K562 (cell line): ENCODE measurements at regions not wholly inside any gene's neighbourhood (a gene's known extent, or its start where the extent isn't known, plus 50 kb on each side); places are given as distances from the start of the nearest gene placed in this dataset.

ENCODE experiments used
- ATAC-seq: fragments of 200-7000 bp; cut with Tn5 transposase; 3 replicates; pipeline ENCODE4 v1.9.1; 2020; ENCODE audit warnings: moderate library complexity
- BruUV-seq: library from RNA; stranded (reverse); fragments of 400-500 nt; replicated peaks from 2 replicates; lab custom pipeline; 2021; lab: Mats Ljungman, UMichigan
- CTCF ChIA-PET: fragments of 300-600 bp; formaldehyde crosslinking; extraction: SDS; loops from one replicate; lab custom pipeline; 2021; ENCODE audit warnings: low intra/inter-chr PET ratio; lab: Yijun Ruan, JAX
- POLR2A ChIA-PET: fragments of 300-600, 350-650 bp; sonication (Branson Sonifier 250); formaldehyde crosslinking; extraction: SDS; loops from one replicate; lab custom pipeline; 2021; ENCODE audit warnings: antibody characterized with exemption, inconsistent platforms; lab: Yijun Ruan, JAX
- DNase-seq, 4 experiments: peaks; one replicate each; pipeline versions ENCODE4 v3.0.0 to v3.0.0-alpha.2; 2011 to 2018; ENCODE audit warnings: low spot score in 3 of 4, mixed read lengths in 3 of 4; ENCODE audit errors: extremely low read depth in 1 of 4
- FAIRE-seq: peaks from 2 replicates; lab custom pipeline; 2011; peaks lifted over from hg19 to GRCh38; lab: Jason Lieb, UNC
- H2AFZ ChIP-seq: 2 replicates; pipeline ENCODE4 v1.6.0; 2011; ENCODE audit warnings: low read depth, low read length, control low read depth, inconsistent platforms
- H3K27ac ChIP-seq: fragments of 200-600 bp; 3 replicates; pipeline ENCODE4 v1.8.0; 2011; ENCODE audit warnings: low read depth, mild to moderate bottlenecking, control low read depth, inconsistent platforms, low read length, moderate library complexity, mixed read lengths; ENCODE audit errors: extremely low read depth
- H3K27me3 ChIP-seq, 2 experiments: fragments of 300-600 bp in 1 of 2; 2 replicates in 1 of 2; 3 replicates in 1 of 2; pipeline versions ENCODE4 v1.6.0 to v1.8.0; 2011; ENCODE audit warnings: inconsistent platforms in 2 of 2, low read length in 2 of 2, mild to moderate bottlenecking in 1 of 2, mixed read lengths in 1 of 2, moderate library complexity in 1 of 2; ENCODE audit not compliant: control insufficient read depth in 2 of 2, insufficient read depth in 2 of 2
- H3K36me3 ChIP-seq: fragments of 300-600 bp; 3 replicates; pipeline ENCODE4 v1.8.0; 2011; ENCODE audit warnings: mild to moderate bottlenecking, low read length, inconsistent platforms; ENCODE audit not compliant: control insufficient read depth, insufficient read depth
- H3K4me1 ChIP-seq, 2 experiments: fragments of 200-600 bp in 1 of 2; replicated peaks in 1 of 2; 2 replicates in 1 of 2; 3 replicates in 1 of 2; pipeline versions ENCODE4 v1.5.1 to v1.8.0; 2011; ENCODE audit warnings: inconsistent platforms in 2 of 2, low read length in 2 of 2, mild to moderate bottlenecking in 1 of 2, mixed read lengths in 1 of 2, moderate library complexity in 1 of 2; ENCODE audit not compliant: control insufficient read depth in 2 of 2, insufficient read depth in 2 of 2
- H3K4me2 ChIP-seq: 2 replicates; pipeline ENCODE4 v1.6.1; 2011; ENCODE audit warnings: low read length, control low read depth, inconsistent platforms, mixed read lengths; ENCODE audit not compliant: insufficient read depth
- H3K4me3 ChIP-seq: fragments of 200-600 bp; sonication (generic), shearing (Covaris generic); 2 replicates; pipeline ENCODE4 v1.5.1; 2016; ENCODE audit warnings: control low read depth, inconsistent platforms
- H3K79me2 ChIP-seq: fragments of 200-600 bp; 3 replicates; pipeline ENCODE4 v1.8.0; 2011; ENCODE audit warnings: low read length, inconsistent platforms; ENCODE audit not compliant: control insufficient read depth, insufficient read depth
- H3K9ac ChIP-seq, 2 experiments: 2 replicates each; pipeline versions ENCODE4 v1.6.0 to v1.6.1; 2011; ENCODE audit warnings: low read depth in 2 of 2, low read length in 2 of 2, control low read depth in 1 of 2, inconsistent platforms in 1 of 2, mild to moderate bottlenecking in 1 of 2, mixed read lengths in 1 of 2; ENCODE audit not compliant: insufficient read depth in 1 of 2
- H3K9me1 ChIP-seq: one replicate; pipeline ENCODE4 v1.6.0; 2011; ENCODE audit warnings: inconsistent platforms, mild to moderate bottlenecking, low read length, moderate library complexity; ENCODE audit not compliant: control insufficient read depth, insufficient read depth
- H3K9me3 ChIP-seq: replicated peaks from 2 replicates; pipeline ENCODE4 v1.5.1; 2011; ENCODE audit warnings: low read depth, low read length, inconsistent platforms; ENCODE audit not compliant: control insufficient read depth, insufficient read depth
- H4K20me1 ChIP-seq: replicated peaks from 2 replicates; pipeline ENCODE4 v1.6.1; 2011; ENCODE audit warnings: low read length, inconsistent platforms, mixed read lengths; ENCODE audit not compliant: control insufficient read depth, insufficient read depth
- ETV1 ChIP-seq: fragments of 450-650 bp; conservative IDR thresholded peaks from 2 replicates; pipeline ENCODE4 v1.6.1; 2016; ENCODE audit warnings: missing genetic modification characterization, control low read depth, low read depth, missing compliant biosample characterization
- EZH2 ChIP-seq: IDR thresholded peaks from 2 replicates; pipeline ENCODE4 v1.6.1; 2012; ENCODE audit warnings: low read depth, mild to moderate bottlenecking, inconsistent platforms, low read length, borderline replicate concordance
- GTF2A2 ChIP-seq: IDR thresholded peaks from 2 replicates; pipeline ENCODE4 v1.6.1; 2016; ENCODE audit warnings: mild to moderate bottlenecking, missing genetic modification characterization, missing compliant biosample characterization
- NFRKB ChIP-seq: fragments of 450-650 bp; IDR thresholded peaks from 2 replicates; pipeline ENCODE4 v1.6.1; 2016; ENCODE audit warnings: low read depth
- RBM17 ChIP-seq: fragments of 200-400 bp; formaldehyde crosslinking; IDR thresholded peaks from 2 replicates; pipeline ENCODE4 v1.6.1; 2017; ENCODE audit warnings: low read depth, mild to moderate bottlenecking, low read length, borderline replicate concordance
- ZFP30 ChIP-seq: fragments of 250-450 bp; sonication (Bioruptor Pico); IDR thresholded peaks from 2 replicates; pipeline ENCODE4 v1.8.0; 2022; ENCODE audit warnings: moderate library complexity, mild to moderate bottlenecking, inconsistent platforms, borderline replicate concordance
- WGBS: fragments of 100-300 bp; shearing (Covaris generic); methylation state at CpG from one replicate; pipeline ENCODE4 v1.1.6; 2016; ENCODE audit warnings: low coverage, mixed read lengths; ENCODE audit not compliant: insufficient coverage; ENCODE audit errors: missing lambda C conversion rate; 5-methylcytosine and 5-hydroxymethylcytosine counted together
- in situ Hi-C: fragments of 300-500 bp; cut with MboI; formaldehyde crosslinking; loops from 4 replicates; pipeline ENCODE4 v1.15.0; 2018; ENCODE audit warnings: inconsistent platforms, mixed read lengths
- intact Hi-C: fragments of 100-400 bp; cut with micrococcal nuclease; formaldehyde crosslinking; loops from 2 replicates; pipeline ENCODE4 v1.14.2; 2022
- TF ChIP-seq, protein P1 (sequence below): fragments of 150-350 bp; conservative IDR thresholded peaks from 2 replicates; pipeline ENCODE4 v1.6.1; 2014; ENCODE audit warnings: low read length
- TF ChIP-seq, protein P2 (sequence below): fragments of 200-600 bp; sonication (generic); IDR thresholded peaks from one replicate; pipeline ENCODE4 v1.6.1; 2012; ENCODE audit warnings: mild to moderate bottlenecking, low read depth, low read length, inconsistent platforms

DNA sequence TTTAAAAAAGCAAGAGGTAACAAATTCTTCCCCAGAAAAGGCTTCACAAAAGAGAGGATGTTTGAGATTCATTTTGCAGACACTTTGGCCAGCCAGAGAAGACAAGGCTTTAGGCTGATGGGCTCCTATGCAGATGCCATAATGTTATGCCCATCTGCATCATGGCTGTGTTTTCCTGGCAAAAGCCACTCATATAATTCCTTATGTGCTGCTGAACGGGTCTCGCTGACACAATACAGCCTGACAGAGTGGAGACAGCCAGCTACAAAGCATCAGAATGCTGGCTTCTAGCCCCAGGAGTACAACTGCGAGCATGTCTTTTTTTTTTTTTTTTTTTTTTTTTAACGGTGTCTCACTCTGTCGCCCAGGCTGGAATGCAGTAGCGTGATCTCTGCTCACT is 1157.4 kb upstream of the AUTS2 start:
- DNase-seq (peak in 1 of 4 experiments; percentile 1), FAIRE-seq (no peak), ATAC-seq (peak; percentile 34; the same call in 2 of the 3 replicates)
- Histone ChIP-seq H3K27ac (no peak overlapping the region), H3K9me1 (no peaks in the 10 kb centered on the region), H3K79me2 (no peaks in the 10 kb centered on the region), H3K27me3 (no peaks in the 10 kb centered on the region), H2AFZ (no peak overlapping the region), H3K9ac (no peak overlapping the region), H3K9me3 (no peaks in the 10 kb centered on the region), H4K20me1 (no peaks in the 10 kb centered on the region), H3K4me2 (no peak overlapping the region), H3K4me3 (no peak overlapping the region), H3K4me1 (no peaks in the 10 kb centered on the region), H3K36me3 (no peaks in the 10 kb centered on the region)
- ChIA-PET CTCF (no interaction called here), POLR2A (no interaction called here)
- WGBS = 9% methylated on average over 6 of the region's 6 CpGs
- BruUV-seq = no TSS peak
- in situ Hi-C loops (no loop called here), intact Hi-C loops (no loop called here)
- TF ChIP-seq, protein P1, sequence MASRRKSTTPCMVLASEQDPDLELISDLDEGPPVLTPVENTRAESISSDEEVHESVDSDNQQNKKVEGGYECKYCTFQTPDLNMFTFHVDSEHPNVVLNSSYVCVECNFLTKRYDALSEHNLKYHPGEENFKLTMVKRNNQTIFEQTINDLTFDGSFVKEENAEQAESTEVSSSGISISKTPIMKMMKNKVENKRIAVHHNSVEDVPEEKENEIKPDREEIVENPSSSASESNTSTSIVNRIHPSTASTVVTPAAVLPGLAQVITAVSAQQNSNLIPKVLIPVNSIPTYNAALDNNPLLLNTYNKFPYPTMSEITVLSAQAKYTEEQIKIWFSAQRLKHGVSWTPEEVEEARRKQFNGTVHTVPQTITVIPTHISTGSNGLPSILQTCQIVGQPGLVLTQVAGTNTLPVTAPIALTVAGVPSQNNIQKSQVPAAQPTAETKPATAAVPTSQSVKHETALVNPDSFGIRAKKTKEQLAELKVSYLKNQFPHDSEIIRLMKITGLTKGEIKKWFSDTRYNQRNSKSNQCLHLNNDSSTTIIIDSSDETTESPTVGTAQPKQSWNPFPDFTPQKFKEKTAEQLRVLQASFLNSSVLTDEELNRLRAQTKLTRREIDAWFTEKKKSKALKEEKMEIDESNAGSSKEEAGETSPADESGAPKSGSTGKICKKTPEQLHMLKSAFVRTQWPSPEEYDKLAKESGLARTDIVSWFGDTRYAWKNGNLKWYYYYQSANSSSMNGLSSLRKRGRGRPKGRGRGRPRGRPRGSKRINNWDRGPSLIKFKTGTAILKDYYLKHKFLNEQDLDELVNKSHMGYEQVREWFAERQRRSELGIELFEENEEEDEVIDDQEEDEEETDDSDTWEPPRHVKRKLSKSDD = no peak
- TF ChIP-seq, protein P2, sequence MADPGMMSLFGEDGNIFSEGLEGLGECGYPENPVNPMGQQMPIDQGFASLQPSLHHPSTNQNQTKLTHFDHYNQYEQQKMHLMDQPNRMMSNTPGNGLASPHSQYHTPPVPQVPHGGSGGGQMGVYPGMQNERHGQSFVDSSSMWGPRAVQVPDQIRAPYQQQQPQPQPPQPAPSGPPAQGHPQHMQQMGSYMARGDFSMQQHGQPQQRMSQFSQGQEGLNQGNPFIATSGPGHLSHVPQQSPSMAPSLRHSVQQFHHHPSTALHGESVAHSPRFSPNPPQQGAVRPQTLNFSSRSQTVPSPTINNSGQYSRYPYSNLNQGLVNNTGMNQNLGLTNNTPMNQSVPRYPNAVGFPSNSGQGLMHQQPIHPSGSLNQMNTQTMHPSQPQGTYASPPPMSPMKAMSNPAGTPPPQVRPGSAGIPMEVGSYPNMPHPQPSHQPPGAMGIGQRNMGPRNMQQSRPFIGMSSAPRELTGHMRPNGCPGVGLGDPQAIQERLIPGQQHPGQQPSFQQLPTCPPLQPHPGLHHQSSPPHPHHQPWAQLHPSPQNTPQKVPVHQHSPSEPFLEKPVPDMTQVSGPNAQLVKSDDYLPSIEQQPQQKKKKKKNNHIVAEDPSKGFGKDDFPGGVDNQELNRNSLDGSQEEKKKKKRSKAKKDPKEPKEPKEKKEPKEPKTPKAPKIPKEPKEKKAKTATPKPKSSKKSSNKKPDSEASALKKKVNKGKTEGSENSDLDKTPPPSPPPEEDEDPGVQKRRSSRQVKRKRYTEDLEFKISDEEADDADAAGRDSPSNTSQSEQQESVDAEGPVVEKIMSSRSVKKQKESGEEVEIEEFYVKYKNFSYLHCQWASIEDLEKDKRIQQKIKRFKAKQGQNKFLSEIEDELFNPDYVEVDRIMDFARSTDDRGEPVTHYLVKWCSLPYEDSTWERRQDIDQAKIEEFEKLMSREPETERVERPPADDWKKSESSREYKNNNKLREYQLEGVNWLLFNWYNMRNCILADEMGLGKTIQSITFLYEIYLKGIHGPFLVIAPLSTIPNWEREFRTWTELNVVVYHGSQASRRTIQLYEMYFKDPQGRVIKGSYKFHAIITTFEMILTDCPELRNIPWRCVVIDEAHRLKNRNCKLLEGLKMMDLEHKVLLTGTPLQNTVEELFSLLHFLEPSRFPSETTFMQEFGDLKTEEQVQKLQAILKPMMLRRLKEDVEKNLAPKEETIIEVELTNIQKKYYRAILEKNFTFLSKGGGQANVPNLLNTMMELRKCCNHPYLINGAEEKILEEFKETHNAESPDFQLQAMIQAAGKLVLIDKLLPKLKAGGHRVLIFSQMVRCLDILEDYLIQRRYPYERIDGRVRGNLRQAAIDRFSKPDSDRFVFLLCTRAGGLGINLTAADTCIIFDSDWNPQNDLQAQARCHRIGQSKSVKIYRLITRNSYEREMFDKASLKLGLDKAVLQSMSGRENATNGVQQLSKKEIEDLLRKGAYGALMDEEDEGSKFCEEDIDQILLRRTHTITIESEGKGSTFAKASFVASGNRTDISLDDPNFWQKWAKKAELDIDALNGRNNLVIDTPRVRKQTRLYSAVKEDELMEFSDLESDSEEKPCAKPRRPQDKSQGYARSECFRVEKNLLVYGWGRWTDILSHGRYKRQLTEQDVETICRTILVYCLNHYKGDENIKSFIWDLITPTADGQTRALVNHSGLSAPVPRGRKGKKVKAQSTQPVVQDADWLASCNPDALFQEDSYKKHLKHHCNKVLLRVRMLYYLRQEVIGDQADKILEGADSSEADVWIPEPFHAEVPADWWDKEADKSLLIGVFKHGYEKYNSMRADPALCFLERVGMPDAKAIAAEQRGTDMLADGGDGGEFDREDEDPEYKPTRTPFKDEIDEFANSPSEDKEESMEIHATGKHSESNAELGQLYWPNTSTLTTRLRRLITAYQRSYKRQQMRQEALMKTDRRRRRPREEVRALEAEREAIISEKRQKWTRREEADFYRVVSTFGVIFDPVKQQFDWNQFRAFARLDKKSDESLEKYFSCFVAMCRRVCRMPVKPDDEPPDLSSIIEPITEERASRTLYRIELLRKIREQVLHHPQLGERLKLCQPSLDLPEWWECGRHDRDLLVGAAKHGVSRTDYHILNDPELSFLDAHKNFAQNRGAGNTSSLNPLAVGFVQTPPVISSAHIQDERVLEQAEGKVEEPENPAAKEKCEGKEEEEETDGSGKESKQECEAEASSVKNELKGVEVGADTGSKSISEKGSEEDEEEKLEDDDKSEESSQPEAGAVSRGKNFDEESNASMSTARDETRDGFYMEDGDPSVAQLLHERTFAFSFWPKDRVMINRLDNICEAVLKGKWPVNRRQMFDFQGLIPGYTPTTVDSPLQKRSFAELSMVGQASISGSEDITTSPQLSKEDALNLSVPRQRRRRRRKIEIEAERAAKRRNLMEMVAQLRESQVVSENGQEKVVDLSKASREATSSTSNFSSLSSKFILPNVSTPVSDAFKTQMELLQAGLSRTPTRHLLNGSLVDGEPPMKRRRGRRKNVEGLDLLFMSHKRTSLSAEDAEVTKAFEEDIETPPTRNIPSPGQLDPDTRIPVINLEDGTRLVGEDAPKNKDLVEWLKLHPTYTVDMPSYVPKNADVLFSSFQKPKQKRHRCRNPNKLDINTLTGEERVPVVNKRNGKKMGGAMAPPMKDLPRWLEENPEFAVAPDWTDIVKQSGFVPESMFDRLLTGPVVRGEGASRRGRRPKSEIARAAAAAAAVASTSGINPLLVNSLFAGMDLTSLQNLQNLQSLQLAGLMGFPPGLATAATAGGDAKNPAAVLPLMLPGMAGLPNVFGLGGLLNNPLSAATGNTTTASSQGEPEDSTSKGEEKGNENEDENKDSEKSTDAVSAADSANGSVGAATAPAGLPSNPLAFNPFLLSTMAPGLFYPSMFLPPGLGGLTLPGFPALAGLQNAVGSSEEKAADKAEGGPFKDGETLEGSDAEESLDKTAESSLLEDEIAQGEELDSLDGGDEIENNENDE = no peak
- no peak for TF ChIP-seq NFRKB
- TF ChIP-seq RBM17 = no peak
- TF ChIP-seq ETV1 (tag) = no peak
- TF ChIP-seq ZFP30 (CRISPR knock-in tag) = no peak
- TF ChIP-seq EZH2 = no peak
- TF ChIP-seq GTF2A2 = no peak
